Mucosa of descending colon (tissue), 3 donors: ENCODE measurements at regions not wholly inside any gene's neighbourhood (a gene's known extent, or its start where the extent isn't known, plus 50 kb on each side); places are given as distances from the start of the nearest gene placed in this dataset.
"Not testable (repeated sequence)": the region's sequence is repeated elsewhere in the genome, so short reads cannot be mapped to it uniquely, and the experiment has no call there.

ENCODE experiments used
- ATAC-seq: fragments of 200-7000 bp; cut with Tn5 transposase; one replicate; pipeline ENCODE4 v1.9.1; 2020; ENCODE audit warnings: mild to moderate bottlenecking, moderate library complexity
- DNase-seq, 3 donors: peaks; one replicate each; pipeline ENCODE4 v3.0.0-alpha.2; 2020
- H3K36me3 ChIP-seq: fragments of 200-600 bp; one replicate; pipeline ENCODE4 v1.8.0; 2021; ENCODE audit warnings: low read depth, mild to moderate bottlenecking
- H3K4me1 ChIP-seq: fragments of 200-600 bp; one replicate; pipeline ENCODE4 v1.8.0; 2021; ENCODE audit warnings: low read depth, mild to moderate bottlenecking
- H3K4me3 ChIP-seq: fragments of 200-600 bp; one replicate; pipeline ENCODE4 v1.8.0; 2021; ENCODE audit warnings: mild to moderate bottlenecking
- H3K9me3 ChIP-seq: fragments of 200-600 bp; one replicate; pipeline ENCODE4 v1.8.0; 2021; ENCODE audit warnings: mild to moderate bottlenecking
- intact Hi-C, 2 donors: fragments of 100-400 bp; cut with DNase I in 1 of 2; cut with micrococcal nuclease in 1 of 2; formaldehyde crosslinking; loops; one replicate each; pipeline versions ENCODE4 v1.11.0 to v1.11.1; 2022; cut with DNase I, micrococcal nuclease
- TF ChIP-seq, protein P1 (sequence below): fragments of 200-600 bp; IDR thresholded peaks from one replicate; pipeline ENCODE4 v1.8.0; 2022; ENCODE audit warnings: antibody characterized with exemption, mild to moderate bottlenecking
- donor health status: DM: no; HTN: no; CAD: no; lungs with moderate emphysema.
- donor health status: DM: no; HTN: no; CAD: no.
- donor health status: DM: no; HTN: yes; CAD: no.

DNA sequence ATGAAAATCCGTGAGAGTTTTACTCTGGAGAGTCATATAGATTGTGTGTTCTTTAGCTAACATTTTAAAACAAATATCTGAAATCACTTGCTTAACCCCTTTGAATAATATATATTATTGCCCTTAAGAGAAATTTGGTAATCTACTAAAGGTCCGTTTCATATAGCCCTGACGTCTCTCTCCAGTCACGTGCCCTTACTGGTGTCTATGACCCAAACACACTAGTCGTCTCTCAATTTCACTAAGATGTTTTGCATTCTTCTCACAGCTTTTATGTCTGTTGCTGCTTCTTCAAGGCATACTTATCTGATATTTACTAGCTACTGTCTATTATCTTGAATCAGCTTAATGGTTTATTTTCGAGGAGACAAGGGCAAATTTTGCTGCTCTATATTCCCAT lies 409.9 kb downstream of the KCNJ18 start:
- intact Hi-C loops: no loop called here
- TF ChIP-seq, protein P1, sequence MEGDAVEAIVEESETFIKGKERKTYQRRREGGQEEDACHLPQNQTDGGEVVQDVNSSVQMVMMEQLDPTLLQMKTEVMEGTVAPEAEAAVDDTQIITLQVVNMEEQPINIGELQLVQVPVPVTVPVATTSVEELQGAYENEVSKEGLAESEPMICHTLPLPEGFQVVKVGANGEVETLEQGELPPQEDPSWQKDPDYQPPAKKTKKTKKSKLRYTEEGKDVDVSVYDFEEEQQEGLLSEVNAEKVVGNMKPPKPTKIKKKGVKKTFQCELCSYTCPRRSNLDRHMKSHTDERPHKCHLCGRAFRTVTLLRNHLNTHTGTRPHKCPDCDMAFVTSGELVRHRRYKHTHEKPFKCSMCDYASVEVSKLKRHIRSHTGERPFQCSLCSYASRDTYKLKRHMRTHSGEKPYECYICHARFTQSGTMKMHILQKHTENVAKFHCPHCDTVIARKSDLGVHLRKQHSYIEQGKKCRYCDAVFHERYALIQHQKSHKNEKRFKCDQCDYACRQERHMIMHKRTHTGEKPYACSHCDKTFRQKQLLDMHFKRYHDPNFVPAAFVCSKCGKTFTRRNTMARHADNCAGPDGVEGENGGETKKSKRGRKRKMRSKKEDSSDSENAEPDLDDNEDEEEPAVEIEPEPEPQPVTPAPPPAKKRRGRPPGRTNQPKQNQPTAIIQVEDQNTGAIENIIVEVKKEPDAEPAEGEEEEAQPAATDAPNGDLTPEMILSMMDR: no peak
- no peaks in the 10 kb centered on the region for H3K4me1 ChIP-seq
- peaks cover 30% of the 10 kb centered on the region for H3K9me3 ChIP-seq
- no peak overlapping the region for H3K4me3 ChIP-seq
- DNase-seq (no peak), ATAC-seq (no peak)
- H3K36me3 ChIP-seq: no peaks in the 10 kb centered on the region

DNA sequence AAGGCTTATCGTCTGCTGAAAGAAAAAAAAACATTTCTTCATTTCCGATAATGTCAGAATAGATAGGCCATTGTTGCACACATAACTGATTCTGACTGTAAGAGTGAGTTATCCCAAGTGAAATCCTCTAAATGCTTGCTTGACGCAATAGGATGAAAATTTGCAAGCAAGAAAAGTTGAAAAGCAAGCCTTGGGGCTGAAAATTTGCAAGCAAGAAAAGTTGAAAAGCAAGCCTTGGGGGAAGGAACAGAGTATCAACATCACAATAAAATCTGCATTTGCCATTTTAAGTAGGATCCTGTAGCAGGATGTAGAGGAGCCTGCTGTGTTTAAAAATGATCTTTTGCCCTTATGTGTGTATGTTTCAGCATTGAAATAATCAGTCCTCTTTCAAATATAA lies 424.4 kb downstream of the KCNJ18 start:
- intact Hi-C loops, DNase-seq, ATAC-seq, H3K36me3 ChIP-seq, H3K4me3 ChIP-seq, H3K4me1 ChIP-seq: not testable (repeated sequence)
- H3K9me3 ChIP-seq: peaks cover 24% of the 10 kb centered on the region

DNA sequence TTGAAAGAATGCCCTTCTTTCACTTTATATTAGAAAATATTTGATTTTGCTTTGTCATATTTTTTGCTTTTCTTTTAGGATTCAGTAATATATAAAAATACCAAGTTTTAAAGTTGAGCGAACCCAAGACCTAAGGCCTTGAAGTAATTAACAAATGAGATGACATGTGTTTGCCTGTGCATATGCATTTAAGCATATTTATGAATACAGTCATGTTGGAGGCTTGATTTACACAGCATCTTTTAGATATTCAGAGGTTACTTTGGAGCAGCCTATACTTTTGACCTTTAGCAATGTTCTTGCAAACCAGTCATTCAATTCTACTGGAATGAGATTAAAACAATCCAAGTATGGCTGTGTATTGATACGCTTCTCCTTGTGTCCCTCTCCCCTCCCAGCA lies 425.1 kb downstream of the KCNJ18 start:
- DNase-seq, H3K36me3 ChIP-seq, H3K4me1 ChIP-seq, intact Hi-C loops, H3K4me3 ChIP-seq, ATAC-seq: not testable (repeated sequence)
- peaks cover 21% of the 10 kb centered on the region for H3K9me3 ChIP-seq

DNA sequence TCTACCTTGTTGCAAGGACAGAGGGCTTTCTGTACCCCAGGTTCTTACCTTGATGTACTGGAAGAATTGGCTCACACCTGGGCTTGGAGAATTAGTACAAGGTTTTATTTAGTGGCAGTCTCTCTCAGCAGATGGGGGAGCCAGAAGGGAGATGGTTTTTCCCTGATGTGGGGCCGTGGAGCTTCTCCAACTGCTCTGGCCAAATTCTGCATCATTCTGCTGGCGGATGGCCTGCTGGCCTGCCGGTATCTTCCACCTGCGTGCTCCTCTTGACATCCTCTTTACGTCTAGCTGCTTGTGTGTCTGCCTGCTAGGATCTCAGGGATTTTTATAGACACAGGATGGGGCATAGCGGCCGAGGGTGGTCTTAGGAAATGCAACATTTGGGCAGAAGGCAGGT lies 426.7 kb downstream of the KCNJ18 start:
- H3K4me3 ChIP-seq, H3K4me1 ChIP-seq, H3K36me3 ChIP-seq, ATAC-seq, intact Hi-C loops, DNase-seq: not testable (repeated sequence)
- peaks cover 11% of the 10 kb centered on the region for H3K9me3 ChIP-seq

DNA sequence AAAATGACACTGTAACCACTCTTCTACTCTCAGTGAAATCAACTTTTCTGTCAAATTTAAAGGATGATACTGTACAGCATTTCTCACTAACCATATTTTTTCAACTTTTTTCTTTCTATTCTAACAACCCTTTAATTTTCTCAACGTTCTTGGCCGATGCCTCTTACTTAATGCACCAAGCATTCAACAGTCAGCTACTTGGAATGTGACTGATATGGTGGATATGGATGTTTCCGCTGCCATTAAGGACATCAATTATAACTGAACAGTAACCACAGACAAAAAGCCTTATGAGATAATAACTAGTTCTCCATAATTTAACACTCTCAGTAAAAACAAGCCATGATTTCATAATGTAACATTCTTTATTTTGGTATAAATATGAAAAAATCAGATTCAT lies 427.4 kb downstream of the KCNJ18 start:
- ATAC-seq, intact Hi-C loops, H3K4me1 ChIP-seq, DNase-seq, H3K36me3 ChIP-seq, H3K4me3 ChIP-seq: not testable (repeated sequence)
- H3K9me3 ChIP-seq: peaks cover 11% of the 10 kb centered on the region

DNA sequence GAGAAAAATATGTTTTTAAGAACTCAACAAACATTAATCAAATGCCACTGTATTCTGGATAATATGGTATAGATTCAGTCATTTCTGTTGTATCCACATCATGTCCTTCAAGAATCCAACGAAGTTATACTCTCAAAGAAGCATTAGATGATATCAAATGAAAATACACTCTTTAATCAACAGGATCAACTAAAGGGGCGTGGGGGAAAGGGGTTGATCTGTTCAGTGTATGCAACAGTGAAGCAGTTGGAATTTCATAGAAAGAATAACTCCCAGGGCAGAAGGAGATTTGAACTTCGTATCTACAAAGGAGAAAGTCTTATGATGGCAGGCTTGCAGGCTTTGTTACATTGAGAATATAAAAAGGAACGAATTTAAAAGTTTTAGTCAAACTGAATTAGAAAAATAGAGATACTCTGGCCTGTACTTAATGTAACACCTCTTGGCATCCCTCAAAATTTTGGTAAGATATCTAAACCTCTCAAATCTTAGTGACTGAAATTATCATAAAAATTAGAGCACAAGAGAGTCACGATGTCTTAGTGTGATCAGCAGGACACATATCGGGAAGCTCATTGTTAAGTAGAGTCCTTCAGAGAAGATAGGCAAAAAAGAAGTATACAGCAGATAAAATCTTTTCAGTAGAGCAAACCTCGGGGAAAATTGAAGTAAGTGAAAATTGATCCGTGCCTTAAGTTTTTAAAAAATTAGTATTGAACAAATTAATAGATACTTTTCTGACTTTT lies 431.4 kb downstream of the KCNJ18 start:
- no peaks in the 10 kb centered on the region for H3K4me1 ChIP-seq
- no peak for ATAC-seq
- H3K4me3 ChIP-seq: no peak overlapping the region
- intact Hi-C loops: no loop called here
- no peaks in the 10 kb centered on the region for H3K36me3 ChIP-seq
- TF ChIP-seq, protein P1: no peak
- H3K9me3 ChIP-seq: peaks cover 27% of the 10 kb centered on the region
- DNase-seq: no peak

DNA sequence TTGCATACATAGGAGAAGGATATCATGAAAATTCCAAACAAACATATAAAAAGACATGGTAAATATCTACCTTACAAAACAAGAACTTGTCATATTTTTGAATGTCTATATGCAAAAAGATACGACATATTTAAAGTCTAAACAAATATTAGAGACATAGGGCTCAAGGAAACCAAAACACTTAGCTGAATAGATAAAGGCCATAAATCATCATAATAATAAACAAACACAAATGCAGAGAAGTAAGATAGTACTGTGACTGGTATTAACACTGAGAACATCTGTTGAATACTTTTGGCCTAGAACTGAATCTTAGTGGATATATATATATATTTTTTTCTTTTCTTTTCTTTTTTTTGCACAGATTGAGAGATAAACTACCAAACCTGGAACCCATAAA lies 435.8 kb downstream of the KCNJ18 start:
- intact Hi-C loops: no loop called here
- Histone ChIP-seq H3K9me3 (peaks cover 57% of the 10 kb centered on the region), H3K4me3 (no peak overlapping the region), H3K36me3 (no peaks in the 10 kb centered on the region), H3K4me1 (no peaks in the 10 kb centered on the region)
- TF ChIP-seq, protein P1: no peak
- ATAC-seq (no peak), DNase-seq (no peak)

DNA sequence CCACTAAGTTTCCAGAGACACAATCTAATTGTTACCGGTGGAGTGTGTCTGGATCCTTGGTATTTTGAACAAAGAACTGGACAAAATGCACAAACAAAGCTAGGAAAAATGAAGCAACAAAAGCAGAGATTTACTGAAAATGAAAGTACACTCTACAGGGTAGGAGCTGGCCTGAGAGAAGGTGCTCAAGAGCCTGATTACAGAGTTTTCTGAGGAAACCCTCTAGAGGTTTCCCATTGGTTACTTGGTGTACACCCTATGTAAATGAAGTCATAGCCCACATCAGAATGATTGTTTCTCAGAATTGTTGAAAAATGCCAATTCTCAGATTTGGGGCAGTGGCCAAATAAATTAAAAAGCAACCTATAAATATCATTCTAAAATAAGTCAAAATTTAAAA lies 436.4 kb downstream of the KCNJ18 start:
- Histone ChIP-seq H3K9me3 (peaks cover 60% of the 10 kb centered on the region), H3K36me3 (no peaks in the 10 kb centered on the region), H3K4me1 (no peaks in the 10 kb centered on the region), H3K4me3 (no peak overlapping the region)
- intact Hi-C loops: no loop called here
- TF ChIP-seq, protein P1: no peak
- no peak for ATAC-seq
- DNase-seq: no peak

DNA sequence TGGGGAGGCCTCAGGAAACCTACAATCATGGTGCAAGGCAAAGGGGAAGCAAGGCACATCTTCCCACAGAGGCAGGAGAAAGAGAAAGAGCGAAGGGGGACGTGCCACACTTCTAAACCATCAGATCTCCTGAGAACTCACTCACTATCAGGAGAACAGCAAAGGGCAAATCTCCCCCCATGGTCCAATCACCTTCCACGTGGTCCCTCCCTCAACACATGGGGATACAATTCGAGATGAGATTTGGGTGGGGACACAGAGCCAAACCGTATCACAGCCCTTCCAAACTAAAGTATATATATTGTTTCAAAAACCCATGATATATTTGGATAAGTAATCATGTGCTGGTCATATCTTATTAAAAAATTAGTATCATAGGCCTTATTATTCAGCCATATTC lies 437.6 kb downstream of the KCNJ18 start:
- H3K4me3 ChIP-seq, DNase-seq, H3K36me3 ChIP-seq, H3K4me1 ChIP-seq, ATAC-seq, intact Hi-C loops: not testable (repeated sequence)
- peaks cover 59% of the 10 kb centered on the region for H3K9me3 ChIP-seq
